Hepatocyte (in vitro differentiated cells): ENCODE measurements at regions not wholly inside any gene's neighbourhood (a gene's known extent, or its start where the extent isn't known, plus 50 kb on each side); places are given as distances from the start of the nearest gene placed in this dataset.

ENCODE experiments used
- CTCF ChIP-seq: fragments of 200-600 bp; sonication (generic); IDR thresholded peaks from 2 replicates; pipeline ENCODE4 v1.5.1; 2016; ENCODE audit warnings: antibody characterized with exemption, mild to moderate bottlenecking; ENCODE audit not compliant: poor library complexity
- EZH2 ChIP-seq: fragments of 200-600 bp; sonication (generic); IDR thresholded peaks from 2 replicates; pipeline ENCODE4 v1.6.1; 2016; ENCODE audit warnings: antibody characterized with exemption, mild to moderate bottlenecking, borderline replicate concordance

- TF ChIP-seq EZH2 (no peak), CTCF (no peak)
Measured at GRCh38 chr7:153043440-153043839, 283.9 kb downstream of the ACTR3B start.
